Activated CD8-positive, alpha-beta memory T cell treated with anti-CD3 and anti-CD28 coated beads for 1 hour (primary cell): ENCODE measurements at regions not wholly inside any gene's neighbourhood (a gene's known extent, or its start where the extent isn't known, plus 50 kb on each side); places are given as distances from the start of the nearest gene placed in this dataset.
A peak's percentile ranks its signal among the peaks of the same experiment; 100 is the strongest.
"Not testable (repeated sequence)": the region's sequence is repeated elsewhere in the genome, so short reads cannot be mapped to it uniquely, and the experiment has no call there.

Experiments
- DNase-seq, 2 donors: peaks; one replicate each; pipeline ENCODE4 v3.0.0-alpha.2; 2020; ENCODE audit warnings: low read depth in 1 of 2; ENCODE audit errors: extremely low read depth in 1 of 2

DNA sequence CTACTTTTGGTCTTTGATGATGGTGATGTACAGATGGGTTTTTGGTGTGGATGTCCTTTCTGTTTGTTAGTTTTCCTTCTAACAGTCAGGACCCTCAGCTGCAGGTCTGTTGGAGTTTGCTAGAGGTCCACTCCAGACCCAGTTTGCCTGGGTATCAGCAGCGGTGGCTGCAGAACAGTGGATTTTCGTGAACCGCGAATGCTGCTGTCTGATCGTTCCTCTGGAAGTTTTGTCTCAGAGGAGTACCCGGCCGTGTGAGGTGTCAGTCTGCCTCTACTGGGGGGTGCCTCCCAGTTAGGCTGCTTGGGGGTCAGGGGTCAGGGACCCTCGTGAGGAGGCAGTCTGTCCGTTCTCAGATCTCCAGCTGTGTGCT, 56.6 kb upstream of the TNFAIP8 start:
- not testable (repeated sequence) for DNase-seq

DNA sequence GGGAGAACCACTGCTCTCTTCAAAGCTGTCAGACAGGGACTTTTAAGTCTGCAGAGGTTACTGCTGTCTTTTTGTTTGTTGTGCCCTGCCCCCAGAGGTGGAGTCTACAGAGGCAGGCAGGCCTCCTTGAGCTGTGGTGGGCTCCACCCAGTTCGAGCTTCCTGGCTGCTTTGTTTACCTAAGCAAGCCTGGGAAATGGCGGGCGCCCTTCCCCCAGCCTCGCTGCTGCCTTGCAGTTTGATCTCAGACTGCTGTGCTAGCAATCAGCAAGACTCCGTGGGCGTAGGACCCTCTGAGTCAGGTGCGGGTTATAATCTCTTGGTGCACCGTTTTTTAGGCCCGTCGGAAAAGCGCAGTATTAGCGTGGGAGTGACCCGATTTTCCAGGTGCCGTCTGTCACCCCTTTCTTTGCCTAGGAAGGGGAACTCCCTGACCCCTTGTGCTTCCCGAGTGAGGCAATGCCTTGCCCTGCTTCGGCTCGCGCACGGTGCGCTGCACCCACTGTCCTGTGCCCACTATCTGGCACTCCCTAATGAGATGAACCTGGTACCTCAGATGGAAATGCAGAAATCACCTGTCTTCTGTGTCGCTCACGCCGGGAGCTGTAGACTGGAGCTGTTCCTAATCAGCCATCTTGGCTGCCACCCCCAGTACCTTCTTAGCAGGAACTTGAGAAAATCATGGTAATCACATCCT, 56.1 kb upstream of the TNFAIP8 start:
- DNase-seq = peak; percentile 68 to 72

DNA sequence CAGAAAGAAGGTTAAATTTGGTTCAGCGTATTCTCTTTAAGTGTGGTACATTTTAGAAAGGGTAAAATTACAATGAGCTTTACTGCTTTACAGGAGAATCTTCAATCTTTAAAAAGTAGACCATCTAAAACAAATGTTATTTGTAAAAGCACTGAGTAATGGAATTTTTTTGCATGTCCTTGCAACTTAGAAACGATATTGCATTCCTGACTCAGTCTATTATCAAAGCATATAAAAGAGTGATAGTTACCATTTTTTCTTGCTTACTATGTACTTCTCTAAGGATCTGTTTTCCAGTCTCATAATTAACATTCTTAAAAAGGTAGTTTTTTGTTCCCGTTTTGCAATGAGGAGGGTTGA, 55.5 kb upstream of the TNFAIP8 start:
- no peak for DNase-seq

DNA sequence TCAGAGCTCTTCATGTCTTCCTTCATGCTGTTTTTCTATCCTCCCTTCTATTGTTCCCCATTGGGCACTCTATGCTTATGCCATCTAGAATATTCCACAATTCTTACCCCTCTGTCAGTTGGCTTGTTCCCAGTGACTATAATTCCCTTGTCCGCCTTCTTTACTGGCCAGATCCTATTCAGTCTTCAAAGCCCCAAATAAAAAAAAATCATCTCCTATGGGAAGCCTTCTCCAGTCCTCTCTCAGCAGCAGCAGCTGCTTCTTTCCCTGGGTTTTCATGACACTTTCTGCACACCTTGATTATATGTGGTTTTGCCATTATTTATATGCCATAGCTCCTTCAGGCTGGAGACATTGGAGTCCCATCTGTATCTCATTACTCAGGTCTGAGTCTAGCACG, 54.6 kb upstream of the TNFAIP8 start:
- DNase-seq = no peak

DNA sequence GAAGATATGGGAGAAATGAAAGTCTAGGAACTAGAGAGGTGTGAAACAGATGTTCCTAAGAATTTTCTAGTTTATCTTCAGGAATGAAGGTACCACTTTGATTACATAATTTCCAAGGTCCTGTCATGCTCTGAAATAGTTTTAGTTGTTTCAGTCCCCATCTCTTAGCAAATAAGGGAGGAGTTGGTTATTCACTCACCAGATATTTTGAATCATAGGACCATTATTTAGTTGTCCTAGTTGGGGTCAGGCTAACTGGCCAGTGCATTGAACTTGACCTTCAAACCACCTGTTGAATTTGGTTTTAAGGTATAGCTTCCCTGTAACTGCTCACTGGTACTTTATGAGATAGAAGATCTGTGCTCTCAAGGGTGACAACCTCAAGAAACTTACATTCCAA, 53.9 kb upstream of the TNFAIP8 start:
- DNase-seq = no peak

DNA sequence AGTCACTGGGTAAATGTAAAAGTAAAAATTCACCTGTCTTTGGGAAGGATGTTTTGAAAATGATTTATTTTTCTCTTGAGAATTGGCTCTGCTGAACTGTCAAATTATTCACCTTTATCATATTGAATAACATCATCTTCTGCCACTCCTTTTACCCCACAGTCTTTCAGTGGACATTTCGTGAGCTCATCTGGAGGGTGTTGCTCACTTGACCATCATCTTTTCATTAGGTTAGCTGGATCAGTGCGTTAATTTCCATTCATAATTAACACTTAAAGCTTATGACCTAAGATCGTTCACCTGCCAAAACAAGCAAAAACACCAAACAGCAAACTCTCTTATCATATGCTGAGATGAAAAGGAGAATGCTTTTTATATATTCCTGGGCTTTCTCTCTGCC, 53.4 kb upstream of the TNFAIP8 start:
- no peak for DNase-seq

DNA sequence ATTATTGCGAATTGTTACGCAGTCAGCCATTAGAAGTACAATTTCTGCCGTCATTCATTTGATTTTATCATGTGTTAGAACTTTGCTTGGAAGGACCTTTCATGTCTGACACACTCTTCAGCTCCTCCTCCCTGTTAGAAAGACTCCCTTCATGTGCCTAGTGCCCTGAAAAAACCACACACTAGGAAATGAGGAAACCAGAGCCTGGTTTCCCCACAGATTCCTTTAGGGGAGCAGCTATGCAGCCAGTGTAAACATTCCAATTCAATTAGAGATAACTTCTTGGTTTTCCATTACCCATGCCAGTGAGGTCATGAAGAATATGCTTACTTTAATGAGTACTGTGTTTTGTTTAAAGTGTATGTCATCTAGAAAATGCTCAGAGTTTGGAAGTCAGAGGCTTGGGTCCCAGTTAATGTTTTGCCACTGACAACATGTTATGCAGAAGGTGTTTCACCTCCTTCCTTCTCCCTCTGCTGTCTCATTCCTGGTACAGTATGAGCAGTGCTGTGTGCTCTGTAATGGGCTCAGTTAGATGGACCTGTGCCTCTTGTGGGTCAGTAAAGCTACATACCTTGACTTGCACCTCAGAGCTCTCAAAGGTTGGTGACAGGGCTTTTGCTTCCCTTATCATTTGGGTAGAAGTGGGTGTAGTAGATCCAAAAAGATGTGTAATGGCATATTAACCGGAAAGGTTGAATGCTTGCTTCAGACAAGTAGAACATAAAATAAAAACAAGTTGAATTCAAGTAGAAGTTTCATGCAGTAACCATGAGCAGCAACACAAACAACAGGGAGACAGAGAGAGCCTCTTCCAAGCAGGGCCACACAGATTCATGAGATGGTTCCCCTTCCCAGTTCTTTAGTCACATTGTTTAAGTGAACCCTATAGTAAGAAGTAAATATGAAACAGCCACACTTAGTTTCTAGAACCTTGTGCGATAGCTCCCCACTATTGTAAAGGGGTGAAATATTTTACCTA, 52.6 kb upstream of the TNFAIP8 start:
- DNase-seq = no peak

DNA sequence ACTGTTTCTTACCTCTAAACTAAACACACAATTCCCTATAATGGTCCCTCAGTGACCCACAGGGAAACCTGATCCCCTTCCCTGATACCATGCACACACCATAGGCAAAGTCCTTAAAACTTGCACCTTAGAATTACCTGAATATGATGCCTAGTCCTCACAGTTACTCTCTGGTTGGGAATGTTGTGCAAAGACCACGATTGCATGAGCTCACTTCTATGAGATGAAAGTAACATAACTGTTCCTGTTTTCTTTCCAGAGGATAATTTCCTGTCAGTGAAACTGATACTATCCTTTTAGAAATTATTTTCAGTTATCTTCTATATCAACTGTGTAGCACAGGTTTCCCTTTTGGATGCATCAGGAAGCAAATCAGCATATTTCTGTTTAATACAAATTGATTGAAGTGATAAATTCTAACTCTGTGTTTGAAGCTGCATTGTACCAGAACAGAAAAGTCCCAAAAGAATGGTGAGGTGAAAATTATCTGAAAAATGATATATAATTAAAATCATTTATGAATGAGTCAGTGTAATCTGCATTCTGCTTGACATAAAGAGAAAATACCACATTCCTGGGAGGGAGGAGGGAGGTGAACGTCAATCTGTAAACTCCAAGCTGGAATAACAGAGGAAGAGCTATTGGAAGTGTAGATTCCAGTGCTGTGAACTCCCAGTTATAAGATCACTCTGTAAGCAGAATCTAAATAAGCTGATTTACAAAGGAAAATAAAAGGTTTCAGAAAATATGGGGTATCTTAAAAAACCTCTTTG, 51.2 kb upstream of the TNFAIP8 start:
- no peak for DNase-seq
